Thoracic aorta (tissue), 2 donors: ENCODE measurements at regions not wholly inside any gene's neighbourhood (a gene's known extent, or its start where the extent isn't known, plus 50 kb on each side); places are given as distances from the start of the nearest gene placed in this dataset.

ENCODE experiments used
- ATAC-seq: fragments of 150-250 bp; one replicate; pipeline ENCODE4 v1.8.0; 2017; ENCODE audit warnings: low read depth; ENCODE audit not compliant: insufficient number of reproducible peaks, low FRiP score
- DNase-seq: peaks from one replicate; pipeline ENCODE4 v3.0.0-alpha.2; 2020; ENCODE audit warnings: low spot score
- H3K27ac ChIP-seq, 2 donors: fragments of 200-600 bp; sonication (generic); 1 replicate in 1 of 2; 2 replicates in 1 of 2; pipeline ENCODE4 v1.5.1; 2016; ENCODE audit warnings: mild to moderate bottlenecking in 2 of 2, moderate library complexity in 2 of 2
- H3K27me3 ChIP-seq: fragments of 200-600 bp; sonication (generic); replicated peaks from 2 replicates; pipeline ENCODE4 v1.6.0; 2016; ENCODE audit warnings: mild to moderate bottlenecking; ENCODE audit not compliant: insufficient read depth
- H3K36me3 ChIP-seq: fragments of 200-600 bp; sonication (generic); one replicate; pipeline ENCODE4 v1.5.1; 2016
- H3K4me1 ChIP-seq, 2 donors: fragments of 200-600 bp; sonication (generic); 1 replicate in 1 of 2; 2 replicates in 1 of 2; pipeline versions ENCODE4 v1.5.1 to v1.6.0; 2016; ENCODE audit warnings: low read depth in 2 of 2, mild to moderate bottlenecking in 1 of 2; ENCODE audit not compliant: control insufficient read depth in 1 of 2
- H3K4me3 ChIP-seq: fragments of 200-600 bp; sonication (generic); 2 replicates; pipeline ENCODE4 v1.5.1; 2016; ENCODE audit warnings: mild to moderate bottlenecking
- H3K9me3 ChIP-seq: fragments of 200-600 bp; sonication (generic); 2 replicates; pipeline ENCODE4 v1.5.1; 2016
- CTCF ChIP-seq: fragments of 200-600 bp; sonication (generic); IDR thresholded peaks from one replicate; pipeline ENCODE4 v1.5.1; 2019; ENCODE audit warnings: antibody characterized with exemption

GRCh38 chr9:28234133-28234893, 661.0 kb upstream of the C9orf72 start:
- ATAC-seq: no peak
- H3K4me1 ChIP-seq: no peaks in the 10 kb centered on the region
- DNase-seq: no peak
- TF ChIP-seq CTCF: no peak
- peaks cover 3% of the 10 kb centered on the region for H3K9me3 ChIP-seq
- no peaks in the 10 kb centered on the region for H3K36me3 ChIP-seq
- no peaks in the 10 kb centered on the region for H3K27me3 ChIP-seq
- H3K4me3 ChIP-seq: no peak overlapping the region
- H3K27ac ChIP-seq: no peak overlapping the region

GRCh38 chr9:28234894-28235277, 661.6 kb upstream of the C9orf72 start:
- Histone ChIP-seq H3K36me3 (no peaks in the 10 kb centered on the region), H3K4me1 (no peaks in the 10 kb centered on the region), H3K4me3 (no peak overlapping the region), H3K27ac (no peak overlapping the region), H3K27me3 (no peaks in the 10 kb centered on the region), H3K9me3 (peaks cover 3% of the 10 kb centered on the region)
- ATAC-seq: no peak
- DNase-seq: no peak
- TF ChIP-seq CTCF: no peak

- no peak for TF ChIP-seq CTCF
- no peaks in the 10 kb centered on the region for H3K27me3 ChIP-seq
- no peak for ATAC-seq
- H3K36me3 ChIP-seq: no peaks in the 10 kb centered on the region
- no peak overlapping the region for H3K27ac ChIP-seq
- H3K9me3 ChIP-seq: no peaks in the 10 kb centered on the region
- DNase-seq: no peak
- H3K4me3 ChIP-seq: no peak overlapping the region
- H3K4me1 ChIP-seq: no peaks in the 10 kb centered on the region
Measured at GRCh38 chr9:28249424-28249823, 676.1 kb upstream of the C9orf72 start.

GRCh38 chr9:28255174-28255573, 681.9 kb upstream of the C9orf72 start:
- no peak for TF ChIP-seq CTCF
- DNase-seq: no peak
- Histone ChIP-seq H3K27me3 (no peaks in the 10 kb centered on the region), H3K4me3 (no peak overlapping the region), H3K4me1 (no peaks in the 10 kb centered on the region), H3K36me3 (no peaks in the 10 kb centered on the region), H3K27ac (no peak overlapping the region), H3K9me3 (no peaks in the 10 kb centered on the region)
- no peak for ATAC-seq

- H3K27me3 ChIP-seq: no peaks in the 10 kb centered on the region
- H3K4me1 ChIP-seq: no peaks in the 10 kb centered on the region
- DNase-seq (no peak), ATAC-seq (no peak)
- no peaks in the 10 kb centered on the region for H3K36me3 ChIP-seq
- H3K9me3 ChIP-seq: no peaks in the 10 kb centered on the region
- no peak overlapping the region for H3K27ac ChIP-seq
- H3K4me3 ChIP-seq: no peak overlapping the region
- no peak for TF ChIP-seq CTCF
Measured at GRCh38 chr9:28260330-28260729, 687.0 kb upstream of the C9orf72 start.
